DMS53 (cell line): ENCODE measurements at regions not wholly inside any gene's neighbourhood (a gene's known extent, or its start where the extent isn't known, plus 50 kb on each side); places are given as distances from the start of the nearest gene placed in this dataset.
"Not testable (repeated sequence)": the region's sequence is repeated elsewhere in the genome, so short reads cannot be mapped to it uniquely, and the experiment has no call there.

Source experiments
- DNase-seq: peaks from one replicate; lab custom pipeline; 2025; lab: John Stamatoyannopoulos, UW

DNA sequence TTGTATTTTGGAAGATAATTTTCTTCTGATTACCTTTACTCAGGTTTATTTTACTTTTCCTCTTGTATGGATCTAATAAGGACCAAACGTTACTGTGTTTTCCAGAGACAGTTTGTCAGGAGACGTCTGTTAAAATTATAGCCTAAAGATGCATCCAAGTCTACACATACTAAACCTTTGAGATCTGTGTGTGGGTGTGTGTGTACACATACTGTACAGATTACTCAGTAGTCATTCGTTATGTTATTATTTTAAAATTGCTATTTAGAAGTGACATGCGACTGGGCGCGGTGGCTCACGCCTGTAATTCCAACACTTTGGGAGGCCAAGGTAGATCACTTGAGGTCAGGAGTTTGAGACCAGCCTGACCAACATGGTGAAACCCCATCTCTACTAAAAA, 51.6 kb upstream of the CNTLN start:
- no peak for DNase-seq

DNA sequence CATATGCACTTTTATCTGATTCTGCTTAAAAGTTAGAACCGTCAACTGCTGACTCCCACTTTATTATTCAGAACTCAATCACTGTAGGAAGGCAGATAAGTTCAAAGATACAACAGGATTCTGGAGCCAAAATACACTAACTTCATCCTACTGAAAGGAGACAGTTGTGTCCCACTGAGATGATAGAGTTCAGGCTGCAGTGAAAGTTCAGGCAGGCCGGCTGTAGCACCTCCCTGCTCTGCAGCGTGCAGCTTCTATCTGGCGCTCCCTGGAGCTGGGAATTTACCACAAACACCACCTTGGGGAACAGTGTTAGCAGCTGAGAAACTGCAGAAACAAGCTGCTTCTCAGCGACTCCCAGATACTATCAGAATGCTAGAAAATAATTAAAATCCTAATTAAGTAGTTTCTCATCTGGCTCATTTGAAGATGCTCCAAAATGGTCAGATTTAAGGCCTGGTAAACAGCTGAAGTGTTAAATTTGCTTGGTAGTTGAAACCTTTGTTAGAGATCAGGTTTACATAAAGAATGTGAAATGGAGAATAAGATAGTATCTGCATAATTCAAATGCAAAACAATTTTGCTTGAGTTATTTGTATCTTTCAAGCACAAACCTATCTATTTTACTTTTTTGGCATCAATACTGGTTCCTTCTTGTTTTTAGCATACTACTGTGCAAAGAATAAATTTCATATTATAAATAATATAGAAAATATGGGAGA, 52.3 kb upstream of the CNTLN start:
- DNase-seq: no peak

DNA sequence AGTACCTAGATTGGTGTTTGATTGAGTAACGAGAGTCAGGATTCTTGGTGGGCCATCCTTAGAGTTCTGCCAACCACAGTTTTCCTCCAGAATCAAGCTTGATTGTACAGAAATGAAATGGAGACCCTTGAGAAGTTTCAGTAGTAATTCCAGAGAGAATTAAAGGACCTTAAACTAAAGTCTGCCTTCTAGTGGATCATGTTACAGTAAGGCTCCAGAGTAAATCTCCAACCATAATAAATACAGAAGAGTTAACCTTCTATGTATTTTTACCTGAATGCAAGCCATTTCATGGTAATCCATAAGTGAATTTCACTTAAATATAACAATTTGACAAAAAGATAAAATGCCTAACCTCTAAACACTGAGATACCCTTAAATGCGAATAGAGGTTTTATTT, 53.0 kb upstream of the CNTLN start:
- no peak for DNase-seq

DNA sequence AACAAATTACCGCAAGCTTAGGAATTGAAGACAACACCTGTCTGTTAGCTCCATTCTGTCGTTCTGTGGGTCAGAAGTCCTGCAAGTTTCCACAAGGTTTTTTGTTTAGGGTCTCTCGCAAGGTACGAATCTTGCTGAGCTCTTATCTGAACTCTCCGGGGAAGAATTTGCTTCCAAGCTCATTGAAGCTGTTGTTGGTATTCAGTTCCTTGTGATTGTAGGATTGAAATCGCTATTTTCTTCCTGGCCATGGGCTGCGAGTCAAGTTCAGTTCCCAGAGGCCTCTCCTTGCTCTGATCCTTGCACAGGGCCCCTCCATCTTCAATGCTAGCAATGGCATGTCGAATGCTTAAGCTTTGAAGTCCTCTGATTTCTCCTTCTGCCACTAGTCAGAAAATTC, 53.5 kb upstream of the CNTLN start:
- no peak for DNase-seq

DNA sequence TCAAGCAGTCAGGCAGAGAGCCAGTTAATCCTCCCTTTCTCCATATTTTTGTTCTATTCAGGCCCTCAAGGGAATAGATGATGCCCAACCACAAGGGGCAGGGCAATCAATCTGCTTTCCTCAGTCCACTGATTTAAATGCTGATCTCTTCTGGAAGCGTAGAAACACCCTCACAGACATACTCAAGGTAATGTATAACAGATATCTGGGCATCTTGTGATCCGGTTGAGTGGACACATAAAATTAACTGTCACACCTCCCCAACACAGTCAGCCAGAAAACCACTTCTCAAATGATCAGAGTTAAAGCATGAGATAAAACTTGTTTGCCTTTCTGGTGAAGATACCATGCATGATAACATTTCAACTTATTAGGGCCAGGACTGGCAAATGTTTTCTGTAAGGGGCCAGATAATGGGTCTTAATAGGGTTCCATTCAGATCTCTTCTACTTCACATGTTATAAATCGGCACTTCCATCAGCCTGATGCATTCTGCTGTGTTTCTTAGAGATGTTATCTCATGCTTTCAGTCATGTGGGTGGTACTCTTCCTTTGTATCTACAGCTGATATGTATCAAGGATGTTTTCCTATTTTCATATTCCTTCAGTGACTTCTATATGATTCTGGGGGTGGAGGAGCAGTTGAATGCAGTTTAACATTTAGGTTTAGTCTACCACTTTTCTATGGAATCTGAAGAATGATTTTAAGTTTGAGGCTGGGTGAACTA, 58.9 kb upstream of the CNTLN start:
- DNase-seq: no peak

DNA sequence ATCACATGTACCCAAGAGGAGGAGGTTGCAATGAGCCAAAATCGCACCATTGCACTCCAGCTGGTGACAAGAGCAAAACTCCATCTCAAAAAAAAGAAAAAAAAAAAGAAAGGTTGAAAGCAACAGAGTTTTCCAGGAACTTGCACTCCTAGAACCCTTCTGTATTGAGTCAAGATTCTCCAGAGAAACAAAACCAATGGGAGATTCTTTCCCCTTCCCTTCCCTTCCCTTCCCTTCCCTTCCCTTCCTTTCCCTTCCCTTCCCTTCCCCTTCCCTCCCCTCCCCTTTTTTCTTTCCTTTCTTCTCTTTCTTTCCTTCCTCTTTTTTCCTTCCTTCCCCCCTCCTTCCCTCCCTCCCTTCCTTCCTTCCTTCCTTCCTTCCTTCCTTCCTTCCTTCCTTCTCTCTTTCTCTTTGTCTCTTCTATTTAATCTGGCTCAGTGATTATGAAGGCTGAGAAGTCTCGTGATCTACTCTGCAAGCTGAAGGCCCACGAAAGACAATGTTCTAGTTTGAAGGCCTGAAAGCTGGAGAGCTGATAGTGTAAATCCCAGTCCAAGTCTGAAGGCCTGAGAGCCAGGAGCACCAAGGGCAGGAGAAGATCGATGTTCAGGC, 59.6 kb upstream of the CNTLN start:
- no peak for DNase-seq

DNA sequence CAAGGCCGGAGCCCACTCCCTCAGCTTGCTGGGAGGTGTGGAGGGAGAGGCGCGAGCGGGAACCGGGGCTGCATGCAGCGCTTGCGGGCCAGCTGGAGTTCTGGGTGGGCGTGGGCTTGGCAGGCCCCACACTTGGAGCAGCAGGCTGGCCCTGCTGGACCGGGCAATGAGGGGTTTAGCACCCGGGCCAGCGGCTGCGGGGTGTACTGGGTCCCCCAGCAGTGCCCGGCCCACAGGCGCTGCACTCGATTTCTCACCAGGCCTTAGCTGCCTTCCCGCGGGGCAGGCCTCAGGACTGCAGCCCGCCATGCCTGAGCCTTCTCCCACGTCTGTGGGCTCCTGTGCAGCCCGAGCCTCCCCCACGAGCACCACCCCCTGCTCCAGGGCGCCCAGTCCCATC, 62.3 kb upstream of the CNTLN start:
- DNase-seq: not testable (repeated sequence)

DNA sequence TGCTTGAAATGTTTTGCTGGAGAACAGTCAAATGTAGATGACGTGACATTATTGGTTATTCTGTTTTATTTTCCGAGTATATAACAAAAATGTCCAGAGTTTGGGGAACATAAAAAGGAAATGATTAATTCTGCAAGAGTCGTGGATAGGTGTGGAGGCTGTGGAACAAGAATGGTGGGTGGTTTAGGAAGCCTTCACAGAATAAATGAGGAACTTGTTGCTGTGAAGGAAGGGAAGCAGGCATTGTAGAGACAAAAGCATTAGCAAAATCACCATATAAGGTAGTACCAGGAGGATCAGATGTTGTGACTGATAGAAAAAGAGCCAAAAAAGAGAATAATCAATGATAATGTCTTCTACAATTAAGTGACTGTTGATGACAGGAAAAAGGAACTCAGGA, 66.2 kb upstream of the CNTLN start:
- no peak for DNase-seq

DNA sequence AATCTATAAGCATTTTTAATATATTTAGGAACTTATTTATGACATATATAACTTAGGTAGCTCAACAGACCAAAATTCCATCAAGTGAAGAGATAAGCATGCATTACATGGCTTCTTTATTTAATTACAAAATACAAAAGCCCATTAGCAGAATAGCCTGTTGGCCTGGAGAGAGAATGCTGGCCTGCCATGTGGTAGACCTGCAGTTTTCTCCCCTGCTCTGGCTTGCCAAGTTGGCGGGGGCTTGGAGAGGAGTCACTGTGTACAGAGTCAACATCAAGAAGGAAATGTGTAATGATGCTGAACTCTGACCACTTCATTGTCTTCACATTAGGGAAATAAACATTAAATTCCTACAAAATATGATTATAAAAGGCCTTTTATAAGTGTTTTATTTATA, 69.8 kb upstream of the CNTLN start:
- peak; percentile 64 for DNase-seq

DNA sequence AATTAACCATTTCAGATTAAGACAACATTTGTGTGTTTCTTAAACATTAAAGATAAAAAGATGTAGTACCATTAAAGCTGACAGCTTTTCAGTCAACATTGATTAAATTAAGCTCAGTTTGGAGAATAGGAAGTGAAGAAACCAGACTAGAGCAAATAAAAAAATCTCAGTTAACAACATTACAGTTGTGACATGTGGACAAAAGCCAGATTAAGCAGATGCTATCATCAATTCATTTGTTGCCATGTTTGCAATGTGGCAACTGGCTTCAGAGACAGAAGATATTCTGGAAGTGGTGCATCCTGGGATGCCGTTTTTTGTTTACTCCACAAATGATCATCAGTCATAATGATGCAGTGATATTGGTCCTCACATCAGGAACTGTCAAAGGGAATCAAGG, 70.3 kb upstream of the CNTLN start:
- peak; percentile 1 for DNase-seq

DNA sequence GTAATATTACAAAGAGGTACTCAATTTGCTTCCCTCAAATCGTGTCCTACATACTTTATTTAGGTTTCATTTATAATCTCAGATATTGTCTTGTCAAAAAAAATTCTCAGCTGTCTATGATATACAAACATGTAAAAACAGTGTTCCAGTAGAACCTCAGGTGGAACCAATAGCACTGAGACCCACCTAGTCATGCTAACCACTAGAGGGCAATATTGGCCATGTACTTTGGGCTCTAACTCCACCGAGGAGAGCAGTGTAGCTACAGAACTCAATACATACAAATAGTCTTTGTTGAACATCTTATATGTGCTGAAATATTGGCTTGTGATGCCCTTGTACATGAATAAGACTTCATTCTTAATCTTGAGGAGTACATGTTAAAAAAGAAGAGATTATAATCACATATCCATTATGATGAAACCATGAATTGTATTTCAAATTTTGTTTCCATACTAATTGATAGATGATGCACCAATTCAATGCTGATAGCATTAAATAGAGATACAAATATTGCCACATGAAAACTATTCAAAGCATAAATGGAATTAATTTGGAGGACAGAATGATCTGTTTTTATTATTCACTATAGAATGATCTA, 71.2 kb upstream of the CNTLN start:
- DNase-seq: peak; percentile 65

DNA sequence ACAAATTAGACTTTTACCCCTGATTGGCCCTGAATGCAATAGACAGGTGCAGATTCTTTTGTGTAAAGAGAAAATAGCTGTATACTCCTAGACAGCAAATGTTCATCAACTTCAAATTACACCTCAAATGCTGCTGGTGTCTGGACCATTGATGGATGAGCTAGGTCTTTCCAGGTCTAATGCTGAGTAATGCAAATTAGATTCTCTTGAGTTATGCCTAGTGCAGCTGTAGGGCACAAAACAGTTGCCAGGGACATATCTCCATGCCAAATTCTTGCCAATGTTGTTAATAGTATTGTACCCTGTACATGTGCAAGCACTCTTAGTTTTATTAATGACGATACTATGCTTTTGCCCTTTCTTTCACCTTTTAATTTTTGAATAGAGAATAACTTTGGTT, 72.3 kb upstream of the CNTLN start:
- no peak for DNase-seq

DNA sequence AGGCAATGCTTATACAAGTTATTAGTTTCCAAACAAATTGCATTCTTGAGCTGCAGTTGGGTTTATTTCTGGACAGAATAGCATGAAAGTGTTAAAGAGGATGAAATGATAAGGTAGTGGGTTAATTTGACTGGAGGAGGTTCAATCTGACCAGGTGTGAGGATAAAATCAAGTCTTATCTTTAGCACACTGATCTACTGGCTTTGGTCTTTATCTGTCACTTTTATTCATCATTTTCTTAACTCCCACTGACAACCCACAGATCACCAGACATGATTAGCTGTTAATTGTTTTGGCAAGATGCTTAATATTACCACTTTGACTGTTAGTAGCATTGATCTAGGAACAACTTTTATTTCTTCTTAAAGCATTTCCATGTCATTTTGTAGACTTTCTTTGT, 74.4 kb upstream of the CNTLN start:
- no peak for DNase-seq

DNA sequence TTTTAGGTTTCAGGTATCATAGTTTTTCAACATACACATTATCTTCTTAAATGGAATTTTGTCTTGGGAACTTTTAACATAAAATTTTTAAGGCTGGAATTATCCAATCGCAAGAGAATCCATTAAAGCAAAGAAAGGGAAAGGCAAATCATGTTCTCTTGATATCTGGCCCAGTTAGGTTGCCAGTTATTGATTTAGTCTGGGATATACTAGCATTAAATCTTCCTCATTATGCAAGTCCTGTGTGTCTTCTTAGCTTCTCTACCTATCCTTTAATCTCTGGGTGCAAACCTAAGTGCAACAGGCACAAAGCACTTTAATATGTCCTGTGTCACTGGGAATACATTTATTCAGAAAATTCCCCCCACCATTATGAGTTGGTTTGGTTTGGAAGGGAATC, 75.4 kb upstream of the CNTLN start:
- DNase-seq: no peak

DNA sequence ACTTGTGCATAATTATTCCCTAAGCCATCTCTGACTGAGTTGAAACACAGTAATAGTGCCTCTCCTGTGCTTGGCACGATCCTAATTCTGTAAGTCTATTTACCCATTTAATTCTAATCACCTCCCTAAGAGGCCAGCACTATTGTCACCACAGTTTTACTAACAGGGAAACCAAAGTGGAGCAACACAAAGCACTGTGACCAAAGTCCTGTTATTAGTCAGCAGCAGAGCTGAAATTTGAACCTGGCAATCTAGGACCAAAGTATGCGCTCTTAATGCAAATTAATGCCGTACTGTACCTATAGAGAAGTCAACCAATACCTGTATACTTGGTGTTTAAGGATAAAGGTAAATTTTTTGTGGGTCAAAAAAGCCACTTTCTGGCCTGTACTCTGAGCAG, 77.1 kb upstream of the CNTLN start:
- DNase-seq: no peak

DNA sequence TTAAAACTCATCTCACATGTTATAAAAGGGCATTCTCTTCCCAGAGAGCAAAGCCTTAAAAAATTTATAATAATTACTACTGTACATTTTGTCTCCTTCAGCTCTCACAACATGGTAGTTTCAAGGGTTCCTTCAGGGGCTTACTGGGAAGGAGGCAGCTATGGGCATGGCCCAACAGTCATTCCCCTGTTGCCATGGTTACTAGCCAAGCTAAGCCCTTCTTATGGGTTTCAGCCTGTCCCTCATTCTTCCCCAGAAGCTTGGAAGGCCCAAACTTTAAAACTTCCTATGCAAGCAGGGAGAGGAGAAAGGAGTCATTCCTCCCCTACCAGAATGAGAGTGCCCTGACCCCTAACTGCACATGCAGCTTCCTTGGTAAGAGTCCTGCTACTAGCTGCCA, 82.2 kb upstream of the CNTLN start:
- DNase-seq: no peak

DNA sequence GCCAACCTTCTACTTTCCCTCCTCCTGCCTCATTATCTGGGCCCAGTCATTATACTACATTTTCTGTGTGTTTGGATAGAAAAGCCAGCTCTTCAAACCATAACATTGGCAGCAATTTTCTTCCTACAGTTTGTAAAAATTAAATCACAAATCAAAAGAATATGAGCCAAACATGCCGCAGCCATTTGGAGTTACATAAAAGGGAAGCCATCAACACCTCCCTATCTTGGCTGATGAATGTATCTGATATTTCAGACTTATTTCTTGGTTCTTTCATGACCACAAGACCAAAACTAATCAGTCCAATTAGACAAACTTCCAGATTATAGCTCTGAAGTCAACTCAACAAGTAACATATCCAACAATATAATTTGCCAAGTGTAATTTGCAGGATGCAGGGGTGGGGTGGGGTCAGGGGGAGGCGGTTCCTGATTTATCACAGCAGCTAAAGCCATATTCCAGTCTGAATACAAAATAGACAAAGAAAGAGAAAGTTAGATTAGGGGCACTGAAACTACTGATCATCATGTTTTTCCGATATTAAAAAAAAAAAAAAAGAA, 89.4 kb upstream of the CNTLN start:
- DNase-seq: no peak

DNA sequence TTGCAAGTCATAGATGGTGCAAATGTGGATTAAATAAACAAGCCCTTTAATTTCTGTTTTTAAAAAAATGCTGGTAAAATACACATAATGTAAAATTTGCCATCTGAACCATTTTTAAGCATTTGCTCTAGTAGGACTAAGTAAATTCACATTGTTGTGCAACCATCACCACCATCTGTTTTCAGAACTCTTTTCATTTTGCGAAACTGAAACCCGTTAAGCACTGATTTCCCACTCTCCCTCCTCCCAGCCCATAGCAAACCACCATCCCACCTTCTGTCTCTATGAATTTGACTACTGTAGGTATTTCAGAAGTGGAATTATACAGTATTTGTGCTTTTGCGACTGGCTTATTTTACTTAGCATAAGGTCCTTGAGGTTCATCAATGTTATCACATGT, 103.3 kb upstream of the CNTLN start:
- DNase-seq: no peak

DNA sequence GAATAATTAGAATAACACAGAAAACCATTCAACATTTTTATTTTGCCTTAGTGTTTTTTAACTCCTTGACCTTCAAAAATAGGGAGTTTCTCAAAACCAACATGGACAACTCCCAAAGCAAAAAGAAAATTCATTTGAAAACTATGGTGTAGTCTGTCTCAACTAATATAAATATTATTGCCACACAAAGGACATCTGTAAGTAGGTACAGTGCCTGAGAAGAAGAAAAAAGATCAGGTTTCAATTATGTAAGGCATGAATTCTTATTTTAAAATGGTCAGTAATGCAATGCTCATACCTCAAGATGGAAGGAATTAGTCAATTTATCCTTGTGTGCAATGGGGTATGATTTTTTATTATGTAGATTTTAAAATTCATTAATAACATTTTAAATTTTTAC, 109.6 kb upstream of the CNTLN start:
- DNase-seq: no peak

DNA sequence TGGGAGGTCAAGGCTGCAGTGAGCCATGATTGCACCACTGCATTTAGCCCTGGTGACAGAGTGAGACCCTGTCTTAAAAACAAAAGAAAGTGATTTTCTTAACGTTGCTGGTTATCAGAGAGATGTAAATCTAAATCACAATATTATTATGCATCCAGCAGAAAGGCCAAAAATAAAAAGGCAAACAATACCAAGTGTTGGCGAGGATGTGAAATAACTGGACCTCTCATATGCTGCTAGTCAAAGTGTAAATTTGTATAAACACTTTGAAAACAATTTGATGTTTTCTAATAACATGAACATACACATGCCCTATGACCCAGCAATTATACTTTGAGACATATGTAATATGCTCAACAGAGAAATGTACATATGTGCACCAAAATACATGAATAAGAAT, 110.7 kb upstream of the CNTLN start:
- DNase-seq: no peak

DNA sequence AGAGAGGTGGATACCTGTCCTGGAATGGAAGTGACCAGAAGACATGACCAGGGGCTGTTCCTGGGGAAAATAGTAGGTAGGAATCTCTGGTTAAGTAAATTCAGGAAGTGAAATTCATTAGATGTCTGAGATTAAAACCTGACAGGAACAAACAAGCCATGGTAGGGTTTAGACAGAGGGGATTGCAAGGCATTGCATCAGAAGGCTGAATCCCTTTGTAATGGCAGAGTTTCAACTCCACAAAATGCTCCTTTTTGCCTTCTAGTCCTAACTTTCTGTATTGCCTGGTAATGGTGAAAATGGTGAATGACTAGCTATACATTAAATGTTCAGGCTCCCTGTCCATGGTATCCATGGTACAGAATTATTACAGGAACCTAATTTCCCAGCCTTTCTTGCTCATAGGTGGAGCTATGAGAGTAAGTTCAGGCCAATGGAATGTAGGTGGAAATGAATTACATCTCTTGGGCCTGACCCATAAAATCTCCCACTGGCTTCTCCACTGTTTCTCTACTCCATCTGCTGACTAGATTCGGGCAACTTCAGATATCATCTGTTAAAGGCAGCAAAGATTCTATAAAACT, 113.4 kb upstream of the CNTLN start:
- peak; percentile 5 for DNase-seq

DNA sequence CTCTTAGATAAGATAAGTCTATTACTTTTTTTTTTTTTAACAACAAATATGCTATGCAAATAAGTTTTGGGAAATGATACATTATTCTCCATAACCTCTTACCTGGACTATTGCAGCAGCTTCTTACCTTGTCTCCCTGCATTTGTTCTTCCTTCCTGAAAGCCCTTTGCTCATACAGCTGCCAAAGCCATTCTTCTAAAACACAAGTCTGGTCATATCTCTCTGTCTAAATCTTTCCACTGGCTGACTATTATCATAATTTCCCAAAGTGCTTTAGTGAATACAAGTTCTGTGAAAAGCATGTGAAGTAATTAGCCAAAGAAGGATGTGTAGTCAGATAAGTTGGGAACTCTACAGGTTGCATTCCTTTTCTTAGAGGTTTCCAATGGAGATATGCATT, 115.4 kb upstream of the CNTLN start:
- DNase-seq: no peak
